ENCODE measurements at regions not wholly inside any gene's neighbourhood (a gene's known extent, or its start where the extent isn't known, plus 50 kb on each side); places are given as distances from the start of the nearest gene placed in this dataset.

DNA sequence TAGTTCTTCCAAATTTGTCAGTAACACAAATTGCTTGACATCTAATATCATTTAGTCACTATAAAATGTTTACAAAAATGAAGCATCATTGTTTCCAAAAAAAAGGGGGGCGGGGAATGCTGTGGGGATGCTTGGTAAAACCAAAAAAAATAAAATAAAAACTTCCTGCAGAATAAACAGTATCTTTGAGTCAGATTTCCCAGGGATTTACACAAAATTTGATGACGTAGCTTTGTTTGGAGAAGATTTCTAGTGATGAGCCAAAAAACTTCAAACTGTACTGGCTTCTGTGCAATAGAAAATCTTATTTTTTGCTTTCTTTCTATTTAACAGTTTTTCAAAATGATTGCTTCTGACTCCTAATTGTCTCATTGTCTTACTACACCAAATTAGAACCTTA lies 80.0 kb downstream of the MZT1 start:
- no peak overlapping the region for H3K4me3 ChIP-seq (replicated peaks; ENCODE audit: insufficient read depth, low read length)
- H3K27me3 ChIP-seq (ENCODE audit: insufficient read depth, poor library complexity, severe bottlenecking): peaks cover 3% of the 10 kb centered on the region
- no peak for DNase-seq (ENCODE audit: low read depth in 1 of 2, low spot score in 1 of 2)
- no peak overlapping the region for H3K27ac ChIP-seq (replicated peaks)
- TF ChIP-seq REST (IDR thresholded peaks at IDR 0.05; ENCODE audit: insufficient replicate concordance, low read depth) (no peak), SPI1 (IDR thresholded peaks at IDR 0.05; ENCODE audit: borderline replicate concordance, low read depth) (no peak), CTCF (IDR thresholded peaks at IDR 0.05; ENCODE audit: insufficient read depth, low read length) (no peak)

GRCh38 chr13:72645521-72645920 lies 81.9 kb downstream of the MZT1 start:
- Histone ChIP-seq H3K27me3 (ENCODE audit: insufficient read depth, poor library complexity, severe bottlenecking) (peaks cover 3% of the 10 kb centered on the region), H3K27ac (replicated peaks) (no peak overlapping the region), H3K4me3 (replicated peaks; ENCODE audit: insufficient read depth, low read length) (no peak overlapping the region)
- no peak for DNase-seq (ENCODE audit: low read depth in 1 of 2, low spot score in 1 of 2)
- TF ChIP-seq POLR2AphosphoS5 (IDR thresholded peaks at IDR 0.05; ENCODE audit: low read depth) (no peak), REST (IDR thresholded peaks at IDR 0.05; ENCODE audit: insufficient replicate concordance, low read depth) (no peak), CTCF (IDR thresholded peaks at IDR 0.05; ENCODE audit: insufficient read depth, low read length) (no peak), SPI1 (IDR thresholded peaks at IDR 0.05; ENCODE audit: borderline replicate concordance, low read depth) (no peak), GABPA (IDR thresholded peaks at IDR 0.05; ENCODE audit: low read depth) (no peak)

GRCh38 chr13:72643311-72643989 lies 84.0 kb downstream of the MZT1 start:
- no peak overlapping the region for H3K27ac ChIP-seq (replicated peaks)
- TF ChIP-seq POLR2AphosphoS5 (IDR thresholded peaks at IDR 0.05; ENCODE audit: low read depth) (no peak), SPI1 (IDR thresholded peaks at IDR 0.05; ENCODE audit: borderline replicate concordance, low read depth) (no peak), CTCF (IDR thresholded peaks at IDR 0.05; ENCODE audit: insufficient read depth, low read length) (peak; percentile 63)
- peaks cover 3% of the 10 kb centered on the region for H3K27me3 ChIP-seq (ENCODE audit: insufficient read depth, poor library complexity, severe bottlenecking)
- DNase-seq (ENCODE audit: low read depth in 1 of 2, low spot score in 1 of 2): peak; percentile 6 to 59
- H3K4me3 ChIP-seq (replicated peaks; ENCODE audit: insufficient read depth, low read length): no peak overlapping the region

GRCh38 chr13:72639377-72639776 lies 88.1 kb downstream of the MZT1 start:
- DNase-seq (ENCODE audit: low read depth in 1 of 2, low spot score in 1 of 2): no peak
- Histone ChIP-seq H3K27me3 (ENCODE audit: insufficient read depth, poor library complexity, severe bottlenecking) (no peaks in the 10 kb centered on the region), H3K27ac (replicated peaks) (no peak overlapping the region), H3K4me3 (replicated peaks; ENCODE audit: insufficient read depth, low read length) (no peak overlapping the region)
- no peak for TF ChIP-seq POLR2AphosphoS5 (IDR thresholded peaks at IDR 0.05; ENCODE audit: low read depth)
- no peak for TF ChIP-seq REST (IDR thresholded peaks at IDR 0.05; ENCODE audit: insufficient replicate concordance, low read depth)
- TF ChIP-seq GABPA (IDR thresholded peaks at IDR 0.05; ENCODE audit: low read depth): no peak
- TF ChIP-seq SPI1 (IDR thresholded peaks at IDR 0.05; ENCODE audit: borderline replicate concordance, low read depth): no peak
- no peak for TF ChIP-seq CTCF (IDR thresholded peaks at IDR 0.05; ENCODE audit: insufficient read depth, low read length)
